Left lung (tissue), 4 donors: ENCODE measurements at regions not wholly inside any gene's neighbourhood (a gene's known extent, or its start where the extent isn't known, plus 50 kb on each side); places are given as distances from the start of the nearest gene placed in this dataset.
A peak's percentile ranks its signal among the peaks of the same experiment; 100 is the strongest.

Source experiments
- ATAC-seq: fragments of 200-7000 bp; cut with Tn5 transposase; one replicate; pipeline ENCODE4 v1.9.1; 2020; ENCODE audit warnings: moderate library complexity
- DNase-seq, 4 donors: peaks; one replicate each; pipeline ENCODE4 v3.0.0-alpha.2; 2013 to 2020
- H3K27ac ChIP-seq, 2 donors: fragments of 200-600 bp; sonication (generic) in 1 of 2; one replicate each; pipeline versions ENCODE4 v1.5.0 to v1.8.0; 2020 to 2021
- H3K27me3 ChIP-seq, 2 donors: fragments of 200-600 bp; sonication (generic) in 1 of 2; one replicate each; pipeline versions ENCODE4 v1.5.0 to v1.8.0; 2020 to 2021
- H3K36me3 ChIP-seq, 2 donors: fragments of 200-600 bp; sonication (generic) in 1 of 2; one replicate each; pipeline versions ENCODE4 v1.5.0 to v1.8.0; 2020 to 2021
- H3K4me1 ChIP-seq, 2 donors: fragments of 200-600 bp; one replicate each; pipeline ENCODE4 v1.8.0; 2021
- H3K4me3 ChIP-seq, 2 donors: fragments of 200-600 bp; sonication (generic) in 1 of 2; one replicate each; pipeline versions ENCODE4 v1.5.0 to v1.8.0; 2020 to 2021; ENCODE audit warnings: mild to moderate bottlenecking in 1 of 2
- H3K9me3 ChIP-seq, 2 donors: fragments of 200-600 bp; sonication (generic) in 1 of 2; one replicate each; pipeline versions ENCODE4 v1.5.0 to v1.8.0; 2020 to 2021
- CTCF ChIP-seq, 2 donors: fragments of 200-600 bp; sonication (generic) in 1 of 2; IDR thresholded peaks; one replicate each; pipeline versions ENCODE4 v1.5.0 to v1.8.0; 2021; ENCODE audit warnings: antibody characterized with exemption in 2 of 2
- intact Hi-C, 2 donors: fragments of 100-400 bp; cut with DNase I; formaldehyde crosslinking; loops; one replicate each; pipeline versions ENCODE4 v1.11.2 to v1.14.2; 2022
- donor health status: DM: no; HTN: yes; CAD: no.
- donor health status: DM: no; HTN: no; CAD: no.

- DNase-seq = no peak
Measured at GRCh38 chr14:97486601-97487120, 689.5 kb downstream of the VRK1 start.

GRCh38 chr14:97489750-97490149, 692.6 kb downstream of the VRK1 start:
- ATAC-seq (peak; percentile 24), DNase-seq (peak in 2 of 4 donors; percentile 1 to 3)
- Histone ChIP-seq H3K4me3 (no peak overlapping the region), H3K36me3 (no peaks in the 10 kb centered on the region), H3K4me1 (no peaks in the 10 kb centered on the region), H3K9me3 (peaks cover 0 to 13% of the 10 kb centered on the region in 2 donors), H3K27me3 (no peaks in the 10 kb centered on the region), H3K27ac (no peak overlapping the region)
- intact Hi-C loops = no loop called here
- TF ChIP-seq CTCF (IDR thresholded peaks at IDR 0.05) = no peak

More at GRCh38 chr14:97486601-97487120, 689.5 kb downstream of the VRK1 start:
- no peak for ATAC-seq
- intact Hi-C loops = no loop called here
- H3K9me3 ChIP-seq = no peaks in the 10 kb centered on the region
- H3K27ac ChIP-seq = no peak overlapping the region
- H3K36me3 ChIP-seq = no peaks in the 10 kb centered on the region
- TF ChIP-seq CTCF (IDR thresholded peaks at IDR 0.05) = no peak
- H3K4me3 ChIP-seq = no peak overlapping the region
- no peaks in the 10 kb centered on the region for H3K4me1 ChIP-seq
- H3K27me3 ChIP-seq = no peaks in the 10 kb centered on the region

GRCh38 chr14:97490521-97491070, 693.4 kb downstream of the VRK1 start:
- no peaks in the 10 kb centered on the region for H3K36me3 ChIP-seq
- peaks cover 0 to 13% of the 10 kb centered on the region in 2 donors for H3K9me3 ChIP-seq
- DNase-seq = no peak
- no peak for ATAC-seq
- no peak for TF ChIP-seq CTCF (IDR thresholded peaks at IDR 0.05)
- H3K4me3 ChIP-seq = no peak overlapping the region
- H3K4me1 ChIP-seq = no peaks in the 10 kb centered on the region
- no peaks in the 10 kb centered on the region for H3K27me3 ChIP-seq
- intact Hi-C loops = no loop called here
- H3K27ac ChIP-seq = no peak overlapping the region

- intact Hi-C loops = no loop called here
- no peak for TF ChIP-seq CTCF (IDR thresholded peaks at IDR 0.05)
- ATAC-seq (no peak), DNase-seq (no peak)
- Histone ChIP-seq H3K27ac (no peak overlapping the region), H3K27me3 (no peaks in the 10 kb centered on the region), H3K9me3 (peaks cover 0 to 13% of the 10 kb centered on the region in 2 donors), H3K36me3 (no peaks in the 10 kb centered on the region), H3K4me3 (no peak overlapping the region), H3K4me1 (no peaks in the 10 kb centered on the region)
Measured at GRCh38 chr14:97491697-97492096, 694.5 kb downstream of the VRK1 start.

GRCh38 chr14:97499790-97500481, 702.8 kb downstream of the VRK1 start:
- no peak for TF ChIP-seq CTCF (IDR thresholded peaks at IDR 0.05)

More at GRCh38 chr14:97499790-97500481, 702.8 kb downstream of the VRK1 start:
- intact Hi-C loops = no loop called here
- DNase-seq (no peak), ATAC-seq (no peak)
- Histone ChIP-seq H3K27ac (no peak overlapping the region), H3K4me1 (no peaks in the 10 kb centered on the region), H3K36me3 (no peaks in the 10 kb centered on the region), H3K4me3 (no peak overlapping the region), H3K27me3 (no peaks in the 10 kb centered on the region), H3K9me3 (no peaks in the 10 kb centered on the region)
